ENCODE measurements at regions not wholly inside any gene's neighbourhood (a gene's known extent, or its start where the extent isn't known, plus 50 kb on each side); places are given as distances from the start of the nearest gene placed in this dataset.

GRCh38 chr5:67381236-67381880 lies 184.8 kb upstream of the CD180 start:
- TF ChIP-seq, protein P1, sequence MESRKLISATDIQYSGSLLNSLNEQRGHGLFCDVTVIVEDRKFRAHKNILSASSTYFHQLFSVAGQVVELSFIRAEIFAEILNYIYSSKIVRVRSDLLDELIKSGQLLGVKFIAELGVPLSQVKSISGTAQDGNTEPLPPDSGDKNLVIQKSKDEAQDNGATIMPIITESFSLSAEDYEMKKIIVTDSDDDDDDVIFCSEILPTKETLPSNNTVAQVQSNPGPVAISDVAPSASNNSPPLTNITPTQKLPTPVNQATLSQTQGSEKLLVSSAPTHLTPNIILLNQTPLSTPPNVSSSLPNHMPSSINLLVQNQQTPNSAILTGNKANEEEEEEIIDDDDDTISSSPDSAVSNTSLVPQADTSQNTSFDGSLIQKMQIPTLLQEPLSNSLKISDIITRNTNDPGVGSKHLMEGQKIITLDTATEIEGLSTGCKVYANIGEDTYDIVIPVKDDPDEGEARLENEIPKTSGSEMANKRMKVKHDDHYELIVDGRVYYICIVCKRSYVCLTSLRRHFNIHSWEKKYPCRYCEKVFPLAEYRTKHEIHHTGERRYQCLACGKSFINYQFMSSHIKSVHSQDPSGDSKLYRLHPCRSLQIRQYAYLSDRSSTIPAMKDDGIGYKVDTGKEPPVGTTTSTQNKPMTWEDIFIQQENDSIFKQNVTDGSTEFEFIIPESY (IDR thresholded peaks at IDR 0.05; ENCODE audit: extremely low read depth, insufficient replicate concordance, low read length) = no peak
- TF ChIP-seq ZNF274 (IDR thresholded peaks at IDR 0.05; ENCODE audit: low read depth, low read length) (no peak), CEBPB (IDR thresholded peaks at IDR 0.05; ENCODE audit: low read depth) (no peak), SP1 (IDR thresholded peaks at IDR 0.05; ENCODE audit: low read depth) (no peak), JUND (IDR thresholded peaks at IDR 0.05) (no peak), POLR2AphosphoS5 (IDR thresholded peaks at IDR 0.05; ENCODE audit: low read depth, low read length) (no peak), ZFX (IDR thresholded peaks at IDR 0.05) (no peak), POLR2A (IDR thresholded peaks at IDR 0.05; ENCODE audit: borderline replicate concordance, extremely low read depth, insufficient read depth, insufficient read length) (no peak), EZH2 (IDR thresholded peaks at IDR 0.05) (no peak)
- TF ChIP-seq, protein P2, sequence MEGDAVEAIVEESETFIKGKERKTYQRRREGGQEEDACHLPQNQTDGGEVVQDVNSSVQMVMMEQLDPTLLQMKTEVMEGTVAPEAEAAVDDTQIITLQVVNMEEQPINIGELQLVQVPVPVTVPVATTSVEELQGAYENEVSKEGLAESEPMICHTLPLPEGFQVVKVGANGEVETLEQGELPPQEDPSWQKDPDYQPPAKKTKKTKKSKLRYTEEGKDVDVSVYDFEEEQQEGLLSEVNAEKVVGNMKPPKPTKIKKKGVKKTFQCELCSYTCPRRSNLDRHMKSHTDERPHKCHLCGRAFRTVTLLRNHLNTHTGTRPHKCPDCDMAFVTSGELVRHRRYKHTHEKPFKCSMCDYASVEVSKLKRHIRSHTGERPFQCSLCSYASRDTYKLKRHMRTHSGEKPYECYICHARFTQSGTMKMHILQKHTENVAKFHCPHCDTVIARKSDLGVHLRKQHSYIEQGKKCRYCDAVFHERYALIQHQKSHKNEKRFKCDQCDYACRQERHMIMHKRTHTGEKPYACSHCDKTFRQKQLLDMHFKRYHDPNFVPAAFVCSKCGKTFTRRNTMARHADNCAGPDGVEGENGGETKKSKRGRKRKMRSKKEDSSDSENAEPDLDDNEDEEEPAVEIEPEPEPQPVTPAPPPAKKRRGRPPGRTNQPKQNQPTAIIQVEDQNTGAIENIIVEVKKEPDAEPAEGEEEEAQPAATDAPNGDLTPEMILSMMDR (IDR thresholded peaks at IDR 0.05 in 2 of 3, conservative IDR thresholded peaks at IDR 0.05 in 1 of 3; ENCODE audit: borderline replicate concordance in 1 of 3, insufficient read depth in 1 of 3, low read depth in 2 of 3, low read length in 2 of 3) = no peak
- TF ChIP-seq, protein P3, sequence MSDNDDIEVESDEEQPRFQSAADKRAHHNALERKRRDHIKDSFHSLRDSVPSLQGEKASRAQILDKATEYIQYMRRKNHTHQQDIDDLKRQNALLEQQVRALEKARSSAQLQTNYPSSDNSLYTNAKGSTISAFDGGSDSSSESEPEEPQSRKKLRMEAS (IDR thresholded peaks at IDR 0.05) = no peak
